ENCODE measurements at regions not wholly inside any gene's neighbourhood (a gene's known extent, or its start where the extent isn't known, plus 50 kb on each side); places are given as distances from the start of the nearest gene placed in this dataset.

GRCh38 chr3:10653241-10653640 lies 147.9 kb upstream of the ATP2B2 start:
- TF ChIP-seq CTCF (IDR thresholded peaks at IDR 0.05; ENCODE audit: borderline replicate concordance, extremely low read depth, low read length, poor library complexity, severe bottlenecking) (no peak), EZH2 (IDR thresholded peaks at IDR 0.05; ENCODE audit: borderline replicate concordance, low read depth, low read length, severe bottlenecking) (no peak)
